Activated T-helper 9 cell treated with anti-CD3 and anti-CD28 coated beads, Interleukin-2, amount 50 U/mL, for 16 hours (primary cell): ENCODE measurements at regions not wholly inside any gene's neighbourhood (a gene's known extent, or its start where the extent isn't known, plus 50 kb on each side); places are given as distances from the start of the nearest gene placed in this dataset.
"Not testable (repeated sequence)": the region's sequence is repeated elsewhere in the genome, so short reads cannot be mapped to it uniquely, and the experiment has no call there.

Experiments used
- DNase-seq: peaks from one replicate; pipeline ENCODE4 v3.0.0-alpha.2; 2020; ENCODE audit warnings: low read depth

GRCh38 chr2:8589721-8590120 lies 92.1 kb upstream of the ID2 start:
- no peak for DNase-seq

DNA sequence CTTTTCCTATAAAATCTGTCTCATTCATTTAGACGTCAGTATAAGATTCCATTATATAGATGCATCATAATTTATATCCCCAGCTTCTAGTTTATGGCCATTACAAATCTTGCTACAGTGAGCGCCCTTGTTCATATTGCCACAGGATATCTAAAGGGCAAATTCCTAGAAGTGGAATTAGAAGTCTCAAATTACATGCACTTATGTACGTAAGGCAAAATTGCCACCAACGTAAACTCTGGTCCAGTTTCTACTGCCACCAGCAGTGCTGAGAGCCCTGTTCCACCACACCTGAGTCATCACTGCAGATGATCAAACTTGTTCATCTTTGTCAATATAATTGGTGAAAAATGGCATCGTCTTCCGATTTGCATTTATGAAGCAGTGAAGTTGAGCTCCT lies 90.9 kb upstream of the ID2 start:
- DNase-seq, result no peak

GRCh38 chr2:8592736-8593135 lies 89.1 kb upstream of the ID2 start:
- DNase-seq, result no peak

DNA sequence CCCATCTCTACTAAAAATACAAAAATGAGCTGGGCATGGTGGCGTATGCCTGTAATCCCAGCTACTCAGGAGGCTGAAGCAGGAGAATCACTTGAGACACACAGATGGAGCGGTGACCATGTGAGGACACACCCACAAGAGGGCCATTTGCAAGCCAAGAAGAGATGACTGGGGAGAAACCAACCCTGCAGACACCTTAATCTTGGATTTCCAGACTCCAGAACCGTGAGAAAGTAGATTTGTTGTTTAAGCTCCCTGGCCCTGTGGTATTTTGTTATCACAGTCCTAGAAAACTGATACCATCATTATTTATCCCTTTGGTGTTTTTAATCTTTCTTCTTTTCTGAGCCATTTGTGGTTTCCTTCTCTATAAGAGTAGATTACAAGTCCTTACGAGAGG lies 88.6 kb upstream of the ID2 start:
- DNase-seq, result no peak

DNA sequence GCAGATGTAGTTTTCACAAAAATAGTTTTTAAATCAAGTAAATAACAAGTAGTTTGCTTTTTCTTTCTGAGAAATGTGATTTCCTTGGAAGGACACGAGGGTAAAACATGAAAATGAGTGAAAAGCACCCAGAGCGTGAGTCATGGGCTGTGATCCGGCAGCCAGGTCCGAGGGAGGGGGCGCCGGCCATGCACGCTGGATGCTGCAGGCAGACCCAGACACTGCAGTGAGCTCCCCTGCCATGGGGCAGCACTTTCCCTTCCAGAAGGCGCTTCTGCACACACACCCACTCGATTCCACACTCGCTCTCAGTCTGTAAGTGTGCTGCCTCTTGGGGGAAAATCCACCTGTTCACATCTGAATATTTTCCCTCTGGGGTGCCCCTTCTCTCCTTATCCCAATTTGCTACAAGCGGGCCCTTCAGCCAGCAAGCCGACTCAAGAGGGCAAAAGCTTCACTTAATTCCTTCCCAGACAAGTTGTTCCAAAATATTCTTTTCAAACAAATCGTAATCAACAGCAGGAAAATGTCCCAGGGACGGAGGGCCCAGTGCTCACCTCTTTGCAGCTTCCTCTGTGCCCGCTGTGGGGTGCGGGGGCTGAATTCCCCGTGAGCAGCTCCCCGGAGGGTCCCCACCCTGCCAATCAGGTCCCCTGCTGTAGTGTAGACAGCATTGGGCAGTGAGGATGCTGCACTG lies 87.0 kb upstream of the ID2 start:
- DNase-seq, result no peak

DNA sequence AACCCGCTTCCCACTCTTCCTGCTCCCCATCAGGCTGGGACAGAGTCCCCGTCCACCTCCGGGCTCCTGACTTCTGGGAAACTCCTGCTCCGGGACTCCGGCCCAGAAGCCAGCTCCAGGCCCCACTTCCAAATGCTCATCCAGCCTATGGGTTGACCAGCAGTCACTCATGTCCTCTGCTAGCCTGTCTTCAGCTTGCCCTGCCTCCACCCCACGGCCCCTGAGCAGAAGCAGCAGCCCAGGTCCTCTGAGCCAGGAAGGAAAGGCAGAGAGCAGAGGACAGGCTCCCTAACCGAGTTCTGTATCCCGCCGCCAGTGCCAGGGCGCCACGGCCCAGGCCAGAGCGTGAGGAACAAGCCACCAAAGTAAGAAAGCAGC lies 86.4 kb upstream of the ID2 start:
- no peak for DNase-seq

DNA sequence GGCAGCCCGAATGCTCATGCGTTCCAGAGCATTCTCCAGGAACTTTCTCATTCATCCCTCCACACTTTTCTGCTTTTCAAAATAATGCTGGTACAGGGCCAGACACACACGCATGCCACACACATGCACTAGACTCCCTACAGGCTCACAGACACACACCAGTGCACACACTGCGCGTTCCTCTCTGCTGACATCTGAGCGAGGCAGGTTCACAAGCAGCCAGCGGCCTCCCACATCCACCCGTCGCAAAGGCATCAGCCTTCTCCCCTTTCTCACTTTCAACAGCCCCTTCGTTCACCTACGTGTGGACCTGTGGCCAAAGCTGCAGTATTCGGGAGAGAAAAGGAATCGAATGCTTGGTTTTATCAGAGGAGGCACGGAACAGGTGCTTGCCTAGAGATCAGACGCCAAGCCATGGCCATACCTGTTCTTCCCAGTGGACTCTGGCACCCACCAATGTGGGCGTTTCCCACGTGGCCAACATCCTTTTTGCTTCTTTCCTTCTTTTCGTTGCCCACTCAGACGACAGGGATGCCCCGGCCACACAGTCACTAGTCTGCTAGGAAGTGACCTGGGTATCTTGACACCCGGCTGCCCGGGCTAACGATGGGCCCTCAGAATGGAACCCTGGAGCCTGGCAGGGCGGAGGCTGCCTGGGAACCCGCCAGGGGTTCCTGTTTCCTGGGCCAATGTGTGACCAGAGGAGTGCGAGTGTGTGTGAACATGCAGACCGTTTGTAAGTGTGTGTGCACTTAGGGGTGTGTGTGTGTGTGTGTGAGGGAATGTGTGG lies 85.8 kb upstream of the ID2 start:
- DNase-seq, result no peak

GRCh38 chr2:8597094-8597493 lies 84.8 kb upstream of the ID2 start:
- no peak for DNase-seq

GRCh38 chr2:8597559-8598225 lies 84.2 kb upstream of the ID2 start:
- no peak for DNase-seq

DNA sequence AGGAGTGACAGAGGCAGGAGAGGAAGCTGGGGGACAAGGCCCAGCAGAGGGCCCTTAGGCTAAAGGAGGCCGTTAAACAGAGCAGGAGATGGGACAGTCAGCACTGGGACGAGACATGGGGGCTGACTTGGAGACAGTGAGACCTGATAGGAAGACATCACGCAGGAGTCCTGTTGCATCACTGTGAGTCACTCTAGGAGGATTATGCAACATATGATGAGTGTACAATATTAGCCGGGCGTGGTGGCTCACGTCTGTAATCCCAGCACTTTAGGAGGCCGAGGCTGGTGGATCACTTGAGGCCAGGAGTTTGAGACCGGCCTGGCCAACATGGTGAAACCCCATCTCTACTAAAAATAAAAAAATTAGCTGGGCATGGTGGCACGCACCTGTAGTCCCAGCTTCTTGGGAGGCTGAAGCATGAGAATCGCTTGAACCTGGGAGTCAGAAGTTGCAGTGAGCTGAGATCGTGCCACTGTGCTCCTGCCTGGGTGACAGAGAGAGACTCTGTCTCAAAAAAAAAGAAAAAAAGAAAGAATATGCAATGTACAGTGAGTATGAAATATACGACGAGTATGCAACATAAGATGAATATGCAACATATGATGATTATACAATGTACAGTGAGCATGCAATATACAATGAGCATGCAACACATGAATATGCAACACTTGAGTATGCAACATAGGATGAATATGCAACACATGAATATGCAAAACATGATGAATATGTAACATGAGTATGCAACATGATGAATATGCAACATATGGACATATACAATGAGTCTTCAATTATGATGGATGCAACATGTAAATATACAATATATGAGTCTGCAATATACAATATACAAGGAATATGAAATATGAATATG lies 83.3 kb upstream of the ID2 start:
- no peak for DNase-seq

DNA sequence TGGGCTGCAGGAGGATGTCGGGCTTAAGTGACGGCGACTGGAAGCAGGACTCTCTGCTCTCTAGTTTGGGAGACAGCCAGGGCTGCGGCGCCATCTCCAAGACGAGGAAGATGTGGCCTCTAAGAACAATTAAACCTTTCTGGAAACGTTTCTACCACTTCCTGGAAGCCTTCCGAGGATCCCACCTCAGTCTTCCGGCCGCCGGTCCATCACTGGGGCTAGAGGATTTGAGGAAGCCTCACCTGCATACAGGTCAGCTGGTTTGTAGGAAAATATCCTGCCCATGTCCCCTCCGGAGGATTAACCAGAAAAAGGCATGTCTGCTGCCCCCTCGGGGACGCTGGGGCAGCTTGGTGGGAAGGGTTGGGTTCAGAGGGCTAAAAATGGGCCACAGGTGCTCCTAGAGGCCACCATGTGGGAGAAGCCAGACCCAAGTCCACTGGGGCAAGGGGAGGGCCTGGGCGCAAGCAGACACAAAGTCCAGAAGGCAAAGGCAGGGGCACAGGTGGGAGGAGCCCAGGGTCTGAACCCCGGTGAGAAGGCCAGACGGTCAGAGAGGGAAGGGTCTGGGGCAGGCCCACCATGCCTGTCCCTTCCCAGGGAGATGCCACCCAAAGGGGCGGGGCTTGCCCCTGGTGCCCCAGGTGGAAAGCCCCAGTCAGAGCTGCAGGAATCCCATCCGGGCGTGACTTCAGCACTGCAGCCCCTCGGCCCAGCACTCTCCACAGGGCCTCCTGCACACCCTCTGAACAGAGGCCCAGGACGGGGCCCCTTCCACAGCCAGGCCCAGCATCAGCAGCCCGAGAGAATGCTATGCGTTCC lies 82.2 kb upstream of the ID2 start:
- DNase-seq, result no peak

- no peak for DNase-seq
Observed at GRCh38 chr2:8600456-8600855, 81.4 kb upstream of the ID2 start.

DNA sequence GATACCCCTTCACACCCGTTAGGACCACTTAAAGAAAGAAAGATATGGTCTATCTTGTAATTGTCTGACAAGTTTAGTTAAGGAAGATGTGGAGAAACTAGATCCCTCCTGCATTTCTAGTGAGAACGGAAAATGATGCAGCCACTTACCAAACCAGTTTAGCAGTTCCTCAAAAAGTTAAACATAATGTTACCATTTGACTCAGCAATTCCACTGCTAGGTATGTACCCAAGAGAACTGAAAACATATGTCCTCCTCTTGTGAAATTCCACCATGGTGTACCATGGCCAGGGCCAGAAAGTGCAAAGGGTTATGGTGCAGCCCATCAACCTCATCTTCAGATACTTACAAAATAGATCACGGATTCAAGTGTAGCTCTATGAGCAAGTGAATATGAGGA lies 79.0 kb upstream of the ID2 start:
- no peak for DNase-seq

- DNase-seq, result not testable (repeated sequence)
Observed at GRCh38 chr2:8603356-8603755, 78.5 kb upstream of the ID2 start.

GRCh38 chr2:8604262-8604661 lies 77.6 kb upstream of the ID2 start:
- DNase-seq, result no peak

- no peak for DNase-seq
Observed at GRCh38 chr2:8605351-8606065, 76.3 kb upstream of the ID2 start.

DNA sequence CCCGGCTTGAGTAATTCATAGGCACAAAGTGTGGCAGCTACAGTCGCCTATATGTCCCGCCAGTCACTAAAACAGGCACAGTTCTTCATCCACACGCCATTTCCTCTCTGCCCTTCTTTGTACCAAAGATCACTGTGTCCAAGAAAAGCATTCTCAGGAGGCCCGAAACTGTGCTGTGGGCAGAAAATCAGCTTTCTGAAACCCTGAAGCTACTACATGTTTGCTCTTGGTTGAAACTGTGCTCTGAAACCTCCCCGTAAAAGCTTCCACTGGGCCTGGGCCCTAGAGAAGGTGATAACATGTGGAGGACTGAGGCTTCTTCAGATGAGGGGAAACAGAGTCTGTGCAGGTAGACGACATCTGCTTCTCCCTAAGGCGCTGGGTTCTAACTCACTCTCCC lies 75.6 kb upstream of the ID2 start:
- no peak for DNase-seq

GRCh38 chr2:8606649-8607550 lies 75.0 kb upstream of the ID2 start:
- DNase-seq, result no peak

DNA sequence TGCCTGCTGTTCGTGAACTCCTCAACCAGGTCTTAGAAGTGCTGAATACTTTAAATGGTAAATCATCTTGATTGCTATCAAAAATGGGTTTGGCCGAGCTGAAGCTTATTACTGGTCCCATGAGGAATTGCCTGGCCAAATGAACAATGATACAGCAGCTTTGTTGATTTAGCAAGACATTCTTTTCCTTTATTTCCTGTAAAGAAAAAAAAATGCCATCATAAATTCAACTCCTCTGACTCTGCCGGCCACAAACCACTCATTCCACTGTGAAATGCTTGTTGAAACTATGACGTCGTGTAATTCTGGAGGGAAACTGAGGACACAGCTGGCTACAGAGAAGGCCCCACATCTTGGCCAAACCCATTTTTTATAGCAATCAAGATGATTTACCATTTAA lies 74.2 kb upstream of the ID2 start:
- no peak for DNase-seq
